SU-DHL-6 (cell line): ENCODE measurements at regions not wholly inside any gene's neighbourhood (a gene's known extent, or its start where the extent isn't known, plus 50 kb on each side); places are given as distances from the start of the nearest gene placed in this dataset.
A peak's percentile ranks its signal among the peaks of the same experiment; 100 is the strongest.

Experiments
- H2AFZ ChIP-seq: fragments of 200-600 bp; sonication (generic); 2 replicates; pipeline ENCODE4 v1.6.1; 2014; ENCODE audit warnings: low read depth, mild to moderate bottlenecking, moderate library complexity, mixed read lengths, antibody characterized with exemption, low read length; ENCODE audit not compliant: severe bottlenecking
- H3F3A ChIP-seq: fragments of 200-600 bp; shearing (Covaris generic); 2 replicates; pipeline ENCODE4 v1.6.0; 2016; ENCODE audit warnings: antibody characterized with exemption, mild to moderate bottlenecking; ENCODE audit not compliant: insufficient read depth
- H3K27ac ChIP-seq: fragments of 200-600 bp; sonication (generic); 2 replicates; pipeline ENCODE4 v1.5.1; 2016; ENCODE audit warnings: low read depth, mild to moderate bottlenecking, low read length, moderate library complexity, mixed read lengths
- H3K27me3 ChIP-seq: fragments of 200-600 bp; sonication (generic), shearing (Covaris generic); 2 replicates; pipeline ENCODE4 v1.6.0; 2014; ENCODE audit warnings: mild to moderate bottlenecking, low read length
- H3K36me3 ChIP-seq: fragments of 200-600 bp; sonication (generic); 2 replicates; pipeline ENCODE4 v1.6.1; 2014; ENCODE audit warnings: mild to moderate bottlenecking, low read length, mixed read lengths
- H3K4me2 ChIP-seq: fragments of 300-600, 200-600 bp; shearing (Covaris generic), sonication (generic); 2 replicates; pipeline ENCODE4 v1.6.0; 2014; ENCODE audit warnings: low read length, low read depth, mild to moderate bottlenecking; ENCODE audit not compliant: poor library complexity, severe bottlenecking
- H3K4me3 ChIP-seq: fragments of 200-600 bp; sonication (generic); 2 replicates; pipeline ENCODE4 v1.5.1; 2014; ENCODE audit warnings: antibody characterized with exemption, low read length, mild to moderate bottlenecking, mixed read lengths; ENCODE audit not compliant: insufficient read depth, poor library complexity, severe bottlenecking
- H3K79me2 ChIP-seq: fragments of 200-600 bp; sonication (generic); 2 replicates; pipeline ENCODE4 v1.6.1; 2014; ENCODE audit warnings: mild to moderate bottlenecking, low read length, moderate library complexity; ENCODE audit not compliant: insufficient read depth
- H3K9ac ChIP-seq: fragments of 200-600 bp; sonication (generic); 2 replicates; pipeline ENCODE4 v1.7.0; 2014; ENCODE audit warnings: mild to moderate bottlenecking, low read length
- H3K9me2 ChIP-seq: fragments of 200-600 bp; sonication (generic); replicated peaks from 2 replicates; pipeline ENCODE4 v1.6.1; 2014; ENCODE audit warnings: low read length; ENCODE audit not compliant: insufficient read depth
- H3K9me3 ChIP-seq: fragments of 200-600 bp; sonication (generic); 2 replicates; pipeline ENCODE4 v1.6.1; 2014; ENCODE audit warnings: low read length, mixed read lengths; ENCODE audit not compliant: insufficient read depth
- H4K20me1 ChIP-seq: fragments of 200-600 bp; sonication (generic); 2 replicates; pipeline ENCODE4 v1.6.1; 2014; ENCODE audit warnings: low read depth, mild to moderate bottlenecking, antibody characterized with exemption, low read length, moderate library complexity, mixed read lengths
- EZH2phosphoT487 ChIP-seq: fragments of 200-600 bp; sonication (generic), shearing (Covaris generic); conservative IDR thresholded peaks from 2 replicates; pipeline ENCODE4 v1.6.1; 2018; ENCODE audit warnings: mild to moderate bottlenecking, antibody characterized with exemption, low read length, moderate library complexity, mixed read lengths
- TF ChIP-seq, protein P1 (sequence below): fragments of 200-600 bp; sonication (generic); IDR thresholded peaks from one replicate; pipeline ENCODE4 v1.5.1; 2017; ENCODE audit warnings: antibody characterized with exemption, mild to moderate bottlenecking, low read length, moderate library complexity; ENCODE audit not compliant: insufficient read depth, poor library complexity, severe bottlenecking

- Histone ChIP-seq H2AFZ (peak overlapping the region; percentile 84), H3K4me2 (peak overlapping the region; percentile 70)
Measured at GRCh38 chr13:33677215-33677614, 140.7 kb upstream of the RFC3 start.

GRCh38 chr13:33678084-33678483 is 139.9 kb upstream of the RFC3 start:
- H3K27ac ChIP-seq: peak overlapping the region; percentile 89
- peaks cover 18% of the 10 kb centered on the region for H3F3A ChIP-seq
- H3K79me2 ChIP-seq: peaks cover 19% of the 10 kb centered on the region
- no peaks in the 10 kb centered on the region for H3K9me3 ChIP-seq
- H3K4me2 ChIP-seq: peak overlapping the region; percentile 89
- H3K36me3 ChIP-seq: 0 out of 2 replicates have a peak, but pooled peaks cover 5% of the 10 kb centered on the region
- H3K4me3 ChIP-seq: no peak overlapping the region
- H3K27me3 ChIP-seq: no peaks in the 10 kb centered on the region
- no peak for TF ChIP-seq EZH2phosphoT487
- TF ChIP-seq, protein P1, sequence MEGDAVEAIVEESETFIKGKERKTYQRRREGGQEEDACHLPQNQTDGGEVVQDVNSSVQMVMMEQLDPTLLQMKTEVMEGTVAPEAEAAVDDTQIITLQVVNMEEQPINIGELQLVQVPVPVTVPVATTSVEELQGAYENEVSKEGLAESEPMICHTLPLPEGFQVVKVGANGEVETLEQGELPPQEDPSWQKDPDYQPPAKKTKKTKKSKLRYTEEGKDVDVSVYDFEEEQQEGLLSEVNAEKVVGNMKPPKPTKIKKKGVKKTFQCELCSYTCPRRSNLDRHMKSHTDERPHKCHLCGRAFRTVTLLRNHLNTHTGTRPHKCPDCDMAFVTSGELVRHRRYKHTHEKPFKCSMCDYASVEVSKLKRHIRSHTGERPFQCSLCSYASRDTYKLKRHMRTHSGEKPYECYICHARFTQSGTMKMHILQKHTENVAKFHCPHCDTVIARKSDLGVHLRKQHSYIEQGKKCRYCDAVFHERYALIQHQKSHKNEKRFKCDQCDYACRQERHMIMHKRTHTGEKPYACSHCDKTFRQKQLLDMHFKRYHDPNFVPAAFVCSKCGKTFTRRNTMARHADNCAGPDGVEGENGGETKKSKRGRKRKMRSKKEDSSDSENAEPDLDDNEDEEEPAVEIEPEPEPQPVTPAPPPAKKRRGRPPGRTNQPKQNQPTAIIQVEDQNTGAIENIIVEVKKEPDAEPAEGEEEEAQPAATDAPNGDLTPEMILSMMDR: peak; percentile 60
- no peaks in the 10 kb centered on the region for H3K9me2 ChIP-seq
- H2AFZ ChIP-seq: peak overlapping the region; percentile 8
- no peaks in the 10 kb centered on the region for H4K20me1 ChIP-seq
- H3K9ac ChIP-seq: peak overlapping the region; percentile 72; the same call in 1 of the 2 replicates

More at GRCh38 chr13:33677215-33677614, 140.7 kb upstream of the RFC3 start:
- no peaks in the 10 kb centered on the region for H4K20me1 ChIP-seq
- peaks cover 19% of the 10 kb centered on the region for H3K79me2 ChIP-seq
- TF ChIP-seq EZH2phosphoT487: no peak
- TF ChIP-seq, protein P1: no peak
- 0 out of 2 replicates have a peak, but pooled peaks cover 5% of the 10 kb centered on the region for H3K36me3 ChIP-seq
- H3K27ac ChIP-seq: peak overlapping the region; percentile 55
- no peaks in the 10 kb centered on the region for H3K27me3 ChIP-seq
- H3K9ac ChIP-seq: peak overlapping the region; percentile 47; the same call in 1 of the 2 replicates
- H3K4me3 ChIP-seq: no peak overlapping the region
- H3F3A ChIP-seq: peaks cover 18% of the 10 kb centered on the region
- no peaks in the 10 kb centered on the region for H3K9me3 ChIP-seq
- no peaks in the 10 kb centered on the region for H3K9me2 ChIP-seq

DNA sequence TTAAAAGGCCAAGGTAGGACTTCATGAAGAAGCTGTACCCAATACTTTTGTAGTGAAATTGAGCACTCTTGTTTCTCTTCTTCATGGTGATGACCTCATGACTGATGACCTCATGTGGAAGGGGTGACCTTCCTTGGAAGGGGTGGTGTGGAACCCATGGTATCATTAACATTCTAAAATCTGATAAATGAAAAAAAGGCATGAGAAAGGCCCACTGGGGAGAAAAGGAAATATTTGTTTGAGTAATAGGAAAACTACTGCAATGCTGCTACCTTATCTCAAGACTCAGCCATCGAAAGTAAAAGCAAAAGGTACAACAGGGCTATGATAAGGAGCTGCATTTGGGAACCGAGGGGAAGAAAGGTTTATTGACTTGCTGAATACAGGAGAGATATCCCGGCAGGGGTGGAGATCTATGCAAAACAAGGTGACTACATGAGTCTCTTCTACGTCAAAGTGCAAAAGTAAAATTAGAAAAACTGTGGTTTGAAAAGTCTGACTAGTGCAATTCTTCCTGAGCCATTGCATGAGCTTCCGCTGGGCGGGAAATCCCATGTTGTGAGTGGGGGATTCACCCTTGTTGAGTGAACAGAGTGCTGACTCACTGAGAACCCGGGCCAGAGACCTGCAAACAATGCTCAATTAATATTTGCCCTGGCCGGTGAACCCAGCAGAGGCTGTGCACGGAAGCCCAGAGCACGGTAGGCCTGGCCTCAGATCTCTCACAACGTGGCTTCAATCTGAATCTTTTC is 138.9 kb upstream of the RFC3 start:
- Histone ChIP-seq H3K27ac (peak overlapping the region; percentile 89), H3F3A (peaks cover 18% of the 10 kb centered on the region), H3K9me3 (no peaks in the 10 kb centered on the region), H3K4me2 (peak overlapping the region; percentile 89), H4K20me1 (no peaks in the 10 kb centered on the region), H3K36me3 (0 out of 2 replicates have a peak, but pooled peaks cover 5% of the 10 kb centered on the region), H3K4me3 (peak overlapping the region; percentile 63), H3K27me3 (no peaks in the 10 kb centered on the region), H3K79me2 (peaks cover 23% of the 10 kb centered on the region), H2AFZ (peak overlapping the region; percentile 60), H3K9me2 (no peaks in the 10 kb centered on the region), H3K9ac (peak overlapping the region; percentile 72)
- TF ChIP-seq EZH2phosphoT487: no peak
- TF ChIP-seq, protein P1: no peak
